ENCODE measurements at regions not wholly inside any gene's neighbourhood (a gene's known extent, or its start where the extent isn't known, plus 50 kb on each side); places are given as distances from the start of the nearest gene placed in this dataset.

DNA sequence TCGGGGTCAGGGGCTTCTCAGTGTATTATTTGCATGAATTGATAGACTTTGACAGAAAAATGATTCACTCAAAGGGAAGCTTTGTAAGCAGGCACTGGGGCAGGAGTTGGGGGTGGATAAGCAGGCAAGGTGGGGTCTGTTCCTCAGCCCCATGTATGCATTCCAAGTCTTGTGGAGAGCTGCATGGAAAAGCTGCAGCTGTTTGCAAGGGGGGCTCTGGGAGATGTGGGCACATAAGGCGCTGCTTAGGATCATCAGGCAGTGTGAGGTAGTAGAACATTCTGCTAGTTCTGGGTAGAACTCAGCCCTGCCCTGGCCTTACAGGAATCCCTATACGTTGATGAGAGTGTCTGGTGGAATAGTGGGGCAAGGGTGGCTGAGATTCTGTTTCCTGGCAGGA is 154.2 kb upstream of the LRIG1 start:
- no peak for TF ChIP-seq EZH2 (IDR thresholded peaks at IDR 0.05; ENCODE audit: borderline replicate concordance, low read length)
- TF ChIP-seq, protein P1, sequence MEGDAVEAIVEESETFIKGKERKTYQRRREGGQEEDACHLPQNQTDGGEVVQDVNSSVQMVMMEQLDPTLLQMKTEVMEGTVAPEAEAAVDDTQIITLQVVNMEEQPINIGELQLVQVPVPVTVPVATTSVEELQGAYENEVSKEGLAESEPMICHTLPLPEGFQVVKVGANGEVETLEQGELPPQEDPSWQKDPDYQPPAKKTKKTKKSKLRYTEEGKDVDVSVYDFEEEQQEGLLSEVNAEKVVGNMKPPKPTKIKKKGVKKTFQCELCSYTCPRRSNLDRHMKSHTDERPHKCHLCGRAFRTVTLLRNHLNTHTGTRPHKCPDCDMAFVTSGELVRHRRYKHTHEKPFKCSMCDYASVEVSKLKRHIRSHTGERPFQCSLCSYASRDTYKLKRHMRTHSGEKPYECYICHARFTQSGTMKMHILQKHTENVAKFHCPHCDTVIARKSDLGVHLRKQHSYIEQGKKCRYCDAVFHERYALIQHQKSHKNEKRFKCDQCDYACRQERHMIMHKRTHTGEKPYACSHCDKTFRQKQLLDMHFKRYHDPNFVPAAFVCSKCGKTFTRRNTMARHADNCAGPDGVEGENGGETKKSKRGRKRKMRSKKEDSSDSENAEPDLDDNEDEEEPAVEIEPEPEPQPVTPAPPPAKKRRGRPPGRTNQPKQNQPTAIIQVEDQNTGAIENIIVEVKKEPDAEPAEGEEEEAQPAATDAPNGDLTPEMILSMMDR (IDR thresholded peaks at IDR 0.05; ENCODE audit: low read length), result no peak
